ENCODE measurements at regions not wholly inside any gene's neighbourhood (a gene's known extent, or its start where the extent isn't known, plus 50 kb on each side); places are given as distances from the start of the nearest gene placed in this dataset.

GRCh38 chr18:37684183-37684582, 118.6 kb upstream of the CELF4 start:
- TF ChIP-seq CTCF (IDR thresholded peaks at IDR 0.05) (no peak), EZH2phosphoT487 (IDR thresholded peaks at IDR 0.05) (no peak), EZH2 (IDR thresholded peaks at IDR 0.05) (no peak)
